MM.1S (cell line): ENCODE measurements at regions not wholly inside any gene's neighbourhood (a gene's known extent, or its start where the extent isn't known, plus 50 kb on each side); places are given as distances from the start of the nearest gene placed in this dataset.

Experiments
- DNase-seq: peaks from one replicate; pipeline ENCODE4 v3.0.0-alpha.2; 2015
- H2AFZ ChIP-seq: fragments of 300-600 bp; sonication (generic); 2 replicates; pipeline ENCODE4 v1.6.0; 2016; ENCODE audit warnings: antibody characterized with exemption, low read length
- H3F3A ChIP-seq: fragments of 300-600 bp; sonication (generic); 2 replicates; pipeline ENCODE4 v1.6.1; 2016; ENCODE audit warnings: mild to moderate bottlenecking, antibody characterized with exemption, low read length, moderate library complexity, mixed read lengths; ENCODE audit not compliant: insufficient read depth
- H3K27ac ChIP-seq: fragments of 300-600 bp; sonication (generic); 2 replicates; pipeline ENCODE4 v1.5.1; 2016; ENCODE audit warnings: mild to moderate bottlenecking, low read length
- H3K27me3 ChIP-seq: fragments of 300-600 bp; sonication (generic); replicated peaks from 2 replicates; pipeline ENCODE4 v1.6.0; 2016; ENCODE audit warnings: low read length; ENCODE audit not compliant: insufficient read depth
- H3K36me3 ChIP-seq: fragments of 300-600 bp; sonication (generic); replicated peaks from 2 replicates; pipeline ENCODE4 v1.6.1; 2016; ENCODE audit warnings: mild to moderate bottlenecking, low read length, mixed read lengths; ENCODE audit not compliant: insufficient read depth
- H3K4me1 ChIP-seq: fragments of 300-600 bp; sonication (generic); 2 replicates; pipeline ENCODE4 v1.6.1; 2016; ENCODE audit warnings: low read length, mixed read lengths
- H3K4me2 ChIP-seq: fragments of 300-600 bp; sonication (generic); 2 replicates; pipeline ENCODE4 v1.6.0; 2016; ENCODE audit warnings: low read depth, low read length
- H3K4me3 ChIP-seq: fragments of 300-600 bp; sonication (generic); 2 replicates; pipeline ENCODE4 v1.5.1; 2016; ENCODE audit warnings: low read length, mixed read lengths
- H3K79me2 ChIP-seq: fragments of 300-600 bp; sonication (generic); 2 replicates; pipeline ENCODE4 v1.6.1; 2016; ENCODE audit warnings: mixed run types, low read length, mixed read lengths
- H3K9ac ChIP-seq: fragments of 300-600 bp; sonication (generic); 2 replicates; pipeline ENCODE4 v1.6.1; 2016; ENCODE audit warnings: low read length, mixed read lengths
- H3K9me2 ChIP-seq: fragments of 300-600 bp; sonication (generic); replicated peaks from 2 replicates; pipeline ENCODE4 v1.6.1; 2016; ENCODE audit warnings: mild to moderate bottlenecking, low read length, mixed read lengths; ENCODE audit not compliant: insufficient read depth
- H3K9me3 ChIP-seq: fragments of 300-600 bp; sonication (generic); replicated peaks from 2 replicates; pipeline ENCODE4 v1.6.1; 2016; ENCODE audit warnings: mild to moderate bottlenecking, low read length, mixed read lengths; ENCODE audit not compliant: insufficient read depth
- H4K20me1 ChIP-seq: fragments of 300-600 bp; sonication (generic); 2 replicates; pipeline ENCODE4 v1.6.1; 2016; ENCODE audit warnings: mild to moderate bottlenecking, low read length, moderate library complexity, mixed read lengths; ENCODE audit not compliant: insufficient read depth
- EZH2 ChIP-seq: fragments of 300-600 bp; sonication (generic); optimal IDR thresholded peaks from 2 replicates; pipeline ENCODE3; 2017; ENCODE audit warnings: low read depth, mild to moderate bottlenecking, antibody characterized with exemption, low read length, mixed read lengths
- EZH2phosphoT487 ChIP-seq: fragments of 300-600 bp; sonication (generic); IDR thresholded peaks from 2 replicates; pipeline ENCODE4 v1.6.1; 2018; ENCODE audit warnings: antibody characterized with exemption, low read length
- TF ChIP-seq, protein P1 (sequence below): fragments of 300-600 bp; sonication (generic); IDR thresholded peaks from 2 replicates; pipeline ENCODE4 v1.5.1; 2016; ENCODE audit warnings: antibody characterized with exemption, low read length, mixed read lengths

DNA sequence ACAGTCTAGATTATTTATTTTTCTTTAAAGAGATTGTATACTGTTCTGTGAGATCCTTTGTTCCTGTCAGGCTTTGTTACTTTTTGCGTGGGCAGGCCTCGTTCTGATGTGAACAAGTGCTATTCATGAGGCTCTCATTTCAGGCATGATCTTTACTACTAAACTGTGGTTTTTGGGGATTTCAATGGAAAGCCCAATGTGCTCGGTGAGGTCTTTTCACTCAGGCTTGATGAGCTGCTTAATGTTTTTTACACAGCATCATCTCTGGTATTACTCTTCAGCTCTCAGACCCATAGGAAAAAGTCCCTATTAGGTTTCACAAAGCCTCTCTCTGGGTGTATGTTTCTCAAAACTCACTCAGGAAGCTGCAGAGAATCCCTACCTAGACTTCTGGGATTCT lies 419.4 kb downstream of the GPATCH2 start:
- no peaks in the 10 kb centered on the region for H3K9me2 ChIP-seq
- DNase-seq = no peak
- no peaks in the 10 kb centered on the region for H3K79me2 ChIP-seq
- TF ChIP-seq EZH2phosphoT487 (no peak), EZH2 (no peak)
- TF ChIP-seq, protein P1, sequence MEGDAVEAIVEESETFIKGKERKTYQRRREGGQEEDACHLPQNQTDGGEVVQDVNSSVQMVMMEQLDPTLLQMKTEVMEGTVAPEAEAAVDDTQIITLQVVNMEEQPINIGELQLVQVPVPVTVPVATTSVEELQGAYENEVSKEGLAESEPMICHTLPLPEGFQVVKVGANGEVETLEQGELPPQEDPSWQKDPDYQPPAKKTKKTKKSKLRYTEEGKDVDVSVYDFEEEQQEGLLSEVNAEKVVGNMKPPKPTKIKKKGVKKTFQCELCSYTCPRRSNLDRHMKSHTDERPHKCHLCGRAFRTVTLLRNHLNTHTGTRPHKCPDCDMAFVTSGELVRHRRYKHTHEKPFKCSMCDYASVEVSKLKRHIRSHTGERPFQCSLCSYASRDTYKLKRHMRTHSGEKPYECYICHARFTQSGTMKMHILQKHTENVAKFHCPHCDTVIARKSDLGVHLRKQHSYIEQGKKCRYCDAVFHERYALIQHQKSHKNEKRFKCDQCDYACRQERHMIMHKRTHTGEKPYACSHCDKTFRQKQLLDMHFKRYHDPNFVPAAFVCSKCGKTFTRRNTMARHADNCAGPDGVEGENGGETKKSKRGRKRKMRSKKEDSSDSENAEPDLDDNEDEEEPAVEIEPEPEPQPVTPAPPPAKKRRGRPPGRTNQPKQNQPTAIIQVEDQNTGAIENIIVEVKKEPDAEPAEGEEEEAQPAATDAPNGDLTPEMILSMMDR = no peak
- H2AFZ ChIP-seq = no peak overlapping the region
- H3K9me3 ChIP-seq = no peaks in the 10 kb centered on the region
- no peaks in the 10 kb centered on the region for H3K4me1 ChIP-seq
- H3F3A ChIP-seq = no peaks in the 10 kb centered on the region
- H3K9ac ChIP-seq = no peak overlapping the region
- H3K4me3 ChIP-seq = no peak overlapping the region
- no peaks in the 10 kb centered on the region for H4K20me1 ChIP-seq
- H3K27me3 ChIP-seq = no peaks in the 10 kb centered on the region
- no peak overlapping the region for H3K4me2 ChIP-seq
- no peaks in the 10 kb centered on the region for H3K36me3 ChIP-seq
- no peak overlapping the region for H3K27ac ChIP-seq

DNA sequence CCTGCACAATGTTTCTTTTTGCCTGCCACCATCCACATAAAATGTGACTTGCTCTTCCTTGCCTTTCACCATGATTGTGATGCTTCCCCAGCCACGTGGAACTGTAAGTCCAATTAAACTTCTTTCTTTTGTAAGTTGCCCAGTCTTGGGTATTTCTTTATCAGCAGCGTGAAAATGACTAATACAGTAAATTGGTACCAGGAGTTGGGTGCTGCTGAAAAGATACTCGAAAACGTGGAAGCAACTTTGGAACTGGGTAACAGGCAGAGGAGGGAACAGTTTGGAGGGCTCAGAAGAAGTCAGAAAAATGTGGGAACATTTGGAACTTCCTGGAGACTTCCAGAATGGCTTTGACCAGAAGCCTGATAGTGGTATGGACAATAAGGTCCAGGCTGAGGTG lies 425.3 kb downstream of the GPATCH2 start:
- Histone ChIP-seq H3F3A (no peaks in the 10 kb centered on the region), H3K4me2 (no peak overlapping the region), H3K4me1 (no peaks in the 10 kb centered on the region), H3K79me2 (no peaks in the 10 kb centered on the region), H3K27ac (no peak overlapping the region), H4K20me1 (no peaks in the 10 kb centered on the region), H3K27me3 (no peaks in the 10 kb centered on the region), H3K9me2 (no peaks in the 10 kb centered on the region), H3K36me3 (no peaks in the 10 kb centered on the region), H2AFZ (no peak overlapping the region), H3K9ac (no peak overlapping the region), H3K4me3 (no peak overlapping the region), H3K9me3 (no peaks in the 10 kb centered on the region)
- no peak for DNase-seq
- TF ChIP-seq EZH2 (no peak), EZH2phosphoT487 (no peak)
- TF ChIP-seq, protein P1 = no peak

DNA sequence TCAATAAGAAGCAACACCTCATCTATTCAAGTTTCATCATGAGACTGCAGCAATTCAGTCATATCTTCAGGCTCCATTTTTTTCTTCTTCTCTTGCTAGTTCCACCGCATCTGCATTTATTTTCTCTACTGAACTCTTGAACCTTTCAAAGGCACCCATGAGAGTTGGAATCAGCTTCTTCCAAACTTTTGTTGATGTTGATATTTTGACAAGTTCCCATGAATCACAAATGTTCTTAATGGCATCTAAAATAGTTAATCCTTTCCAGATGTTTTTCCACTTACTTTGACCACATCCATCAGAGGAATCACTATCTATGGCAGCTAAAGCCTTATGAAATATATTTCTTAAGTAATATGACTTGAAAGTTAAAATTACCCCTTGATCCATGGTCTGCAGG lies 434.3 kb downstream of the GPATCH2 start:
- no peak overlapping the region for H3K4me3 ChIP-seq
- no peaks in the 10 kb centered on the region for H3K36me3 ChIP-seq
- H3K9ac ChIP-seq = no peak overlapping the region
- no peak overlapping the region for H3K27ac ChIP-seq
- H4K20me1 ChIP-seq = no peaks in the 10 kb centered on the region
- H3K79me2 ChIP-seq = no peaks in the 10 kb centered on the region
- H2AFZ ChIP-seq = no peak overlapping the region
- no peak overlapping the region for H3K4me2 ChIP-seq
- H3K9me3 ChIP-seq = no peaks in the 10 kb centered on the region
- no peak for DNase-seq
- no peaks in the 10 kb centered on the region for H3F3A ChIP-seq
- H3K4me1 ChIP-seq = no peaks in the 10 kb centered on the region
- no peaks in the 10 kb centered on the region for H3K27me3 ChIP-seq
- TF ChIP-seq EZH2 (no peak), EZH2phosphoT487 (no peak)
- TF ChIP-seq, protein P1 = no peak
- H3K9me2 ChIP-seq = no peaks in the 10 kb centered on the region

DNA sequence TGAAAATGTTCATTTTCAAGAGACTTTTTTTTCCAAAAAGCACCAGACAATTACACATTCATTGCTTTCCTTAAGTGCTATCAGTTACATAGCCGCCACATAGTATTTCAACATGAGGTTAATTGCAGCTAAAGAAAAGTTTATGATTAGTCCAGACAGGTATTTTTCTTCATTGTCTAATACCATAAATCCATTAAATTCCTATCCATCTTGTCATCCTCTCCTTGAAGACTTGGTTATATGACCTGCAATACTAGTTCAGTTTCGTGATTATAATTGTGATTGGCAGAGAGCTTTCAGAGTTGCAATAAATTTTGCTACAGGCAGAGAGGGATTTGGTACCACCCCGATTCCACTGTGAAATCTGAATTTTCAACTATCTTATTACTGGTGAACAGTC lies 437.7 kb downstream of the GPATCH2 start:
- Histone ChIP-seq H4K20me1 (no peaks in the 10 kb centered on the region), H2AFZ (no peak overlapping the region), H3K9me3 (no peaks in the 10 kb centered on the region), H3K9me2 (no peaks in the 10 kb centered on the region), H3K36me3 (no peaks in the 10 kb centered on the region), H3K27ac (no peak overlapping the region), H3K27me3 (no peaks in the 10 kb centered on the region), H3K79me2 (no peaks in the 10 kb centered on the region), H3F3A (no peaks in the 10 kb centered on the region), H3K9ac (no peak overlapping the region), H3K4me1 (no peaks in the 10 kb centered on the region), H3K4me3 (no peak overlapping the region), H3K4me2 (no peak overlapping the region)
- DNase-seq = no peak
- TF ChIP-seq EZH2phosphoT487 (no peak), EZH2 (no peak)
- TF ChIP-seq, protein P1 = no peak
